ENCODE measurements at regions not wholly inside any gene's neighbourhood (a gene's known extent, or its start where the extent isn't known, plus 50 kb on each side); places are given as distances from the start of the nearest gene placed in this dataset.

DNA sequence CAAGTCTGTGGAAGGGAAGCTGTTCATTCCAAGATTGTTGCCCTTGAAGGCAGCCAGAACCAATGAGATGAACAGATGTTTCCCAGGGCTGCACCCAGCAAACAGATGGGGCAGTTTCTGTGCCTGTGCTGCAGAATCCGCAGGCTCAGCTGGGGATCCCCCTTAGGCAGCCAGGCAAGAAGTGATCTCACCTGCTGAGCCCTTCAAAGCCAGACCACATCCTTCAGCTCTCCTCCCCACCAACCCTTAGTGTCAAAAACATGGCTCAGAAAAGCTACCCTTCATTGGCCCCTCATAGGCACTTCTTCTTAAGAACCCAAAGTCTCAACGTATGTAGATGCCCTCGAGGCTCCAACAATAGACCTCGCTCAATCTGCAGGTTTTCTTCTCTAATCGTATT lies 626.7 kb downstream of the CCDC171 start:
- DNase-seq = no peak

DNA sequence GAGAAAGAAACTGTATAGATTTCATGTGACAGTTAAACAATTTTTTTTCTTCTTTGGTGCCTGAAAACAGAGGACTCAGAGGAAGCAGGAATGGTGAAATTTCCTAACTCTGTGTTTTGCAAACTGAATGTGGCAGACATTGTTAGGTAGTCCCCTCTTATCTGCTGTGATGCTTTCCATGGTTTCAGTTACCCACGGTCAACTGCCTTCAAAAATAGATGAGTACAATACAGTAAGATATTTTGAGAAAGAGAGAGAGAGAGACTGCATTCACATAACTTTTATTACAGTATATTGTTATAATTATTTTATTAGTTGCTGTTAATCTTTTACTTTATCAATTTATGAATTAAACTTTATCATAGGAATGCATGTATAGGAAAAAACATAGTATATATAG lies 627.2 kb downstream of the CCDC171 start:
- intact Hi-C loops (cut with DNase I) = no loop called here
- Histone ChIP-seq H3K27ac (no peak overlapping the region), H3K4me1 (ENCODE audit: insufficient read depth) (no peaks in the 10 kb centered on the region), H3K36me3 (no peaks in the 10 kb centered on the region), H3K9me3 (no peaks in the 10 kb centered on the region), H3K4me3 (no peak overlapping the region), H3K27me3 (no peaks in the 10 kb centered on the region)
- 74 to 82% (median 77%) methylated on average over 1 of the region's 1 CpG for WGBS, 3 donors
- DNase-seq = no peak
- TF ChIP-seq EP300 (IDR thresholded peaks at IDR 0.05) (no peak), POLR2A (IDR thresholded peaks at IDR 0.05) (no peak)
- TF ChIP-seq, protein P1, sequence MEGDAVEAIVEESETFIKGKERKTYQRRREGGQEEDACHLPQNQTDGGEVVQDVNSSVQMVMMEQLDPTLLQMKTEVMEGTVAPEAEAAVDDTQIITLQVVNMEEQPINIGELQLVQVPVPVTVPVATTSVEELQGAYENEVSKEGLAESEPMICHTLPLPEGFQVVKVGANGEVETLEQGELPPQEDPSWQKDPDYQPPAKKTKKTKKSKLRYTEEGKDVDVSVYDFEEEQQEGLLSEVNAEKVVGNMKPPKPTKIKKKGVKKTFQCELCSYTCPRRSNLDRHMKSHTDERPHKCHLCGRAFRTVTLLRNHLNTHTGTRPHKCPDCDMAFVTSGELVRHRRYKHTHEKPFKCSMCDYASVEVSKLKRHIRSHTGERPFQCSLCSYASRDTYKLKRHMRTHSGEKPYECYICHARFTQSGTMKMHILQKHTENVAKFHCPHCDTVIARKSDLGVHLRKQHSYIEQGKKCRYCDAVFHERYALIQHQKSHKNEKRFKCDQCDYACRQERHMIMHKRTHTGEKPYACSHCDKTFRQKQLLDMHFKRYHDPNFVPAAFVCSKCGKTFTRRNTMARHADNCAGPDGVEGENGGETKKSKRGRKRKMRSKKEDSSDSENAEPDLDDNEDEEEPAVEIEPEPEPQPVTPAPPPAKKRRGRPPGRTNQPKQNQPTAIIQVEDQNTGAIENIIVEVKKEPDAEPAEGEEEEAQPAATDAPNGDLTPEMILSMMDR (IDR thresholded peaks at IDR 0.05) = no peak

More for the DNA sequence above, 626.7 kb downstream of the CCDC171 start:
- no peaks in the 10 kb centered on the region for H3K9me3 ChIP-seq
- H3K27me3 ChIP-seq = no peaks in the 10 kb centered on the region
- intact Hi-C loops (cut with DNase I) = no loop called here
- TF ChIP-seq, protein P1 (IDR thresholded peaks at IDR 0.05) = no peak
- TF ChIP-seq EP300 (IDR thresholded peaks at IDR 0.05) (no peak), POLR2A (IDR thresholded peaks at IDR 0.05) (no peak)
- no peak overlapping the region for H3K4me3 ChIP-seq
- H3K27ac ChIP-seq = no peak overlapping the region
- H3K36me3 ChIP-seq = no peaks in the 10 kb centered on the region
- H3K4me1 ChIP-seq (ENCODE audit: insufficient read depth) = no peaks in the 10 kb centered on the region
- WGBS, 3 donors = 92 to 97% (median 96%) methylated on average over 5 of the region's 5 CpGs

DNA sequence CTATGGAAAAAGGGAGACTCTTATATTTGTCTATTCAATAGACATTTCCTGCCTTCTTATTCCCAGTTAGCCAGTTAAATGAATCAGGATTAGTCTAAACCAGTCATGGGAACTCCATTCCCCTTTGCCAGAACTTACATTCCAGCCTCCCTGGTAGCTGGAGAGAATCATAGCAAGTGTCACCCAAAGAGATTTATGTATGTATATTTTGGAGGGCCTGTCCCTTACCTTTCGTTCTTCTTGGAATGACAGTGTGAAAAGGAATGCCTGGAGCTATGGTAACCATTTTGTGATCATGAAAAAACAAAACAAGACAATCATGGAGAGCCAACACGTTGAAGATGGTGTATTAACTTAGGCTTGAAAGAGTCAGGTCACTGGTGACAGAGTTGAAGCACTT lies 627.7 kb downstream of the CCDC171 start:
- no peak for DNase-seq
- Histone ChIP-seq H3K4me1 (ENCODE audit: insufficient read depth) (no peaks in the 10 kb centered on the region), H3K4me3 (no peak overlapping the region), H3K9me3 (no peaks in the 10 kb centered on the region), H3K36me3 (no peaks in the 10 kb centered on the region), H3K27me3 (no peaks in the 10 kb centered on the region), H3K27ac (no peak overlapping the region)
- 30 to 43% (median 38%) methylated on average over 2 of the region's 2 CpGs for WGBS, 3 donors
- TF ChIP-seq POLR2A (IDR thresholded peaks at IDR 0.05) = no peak
- intact Hi-C loops (cut with DNase I) = no loop called here

DNA sequence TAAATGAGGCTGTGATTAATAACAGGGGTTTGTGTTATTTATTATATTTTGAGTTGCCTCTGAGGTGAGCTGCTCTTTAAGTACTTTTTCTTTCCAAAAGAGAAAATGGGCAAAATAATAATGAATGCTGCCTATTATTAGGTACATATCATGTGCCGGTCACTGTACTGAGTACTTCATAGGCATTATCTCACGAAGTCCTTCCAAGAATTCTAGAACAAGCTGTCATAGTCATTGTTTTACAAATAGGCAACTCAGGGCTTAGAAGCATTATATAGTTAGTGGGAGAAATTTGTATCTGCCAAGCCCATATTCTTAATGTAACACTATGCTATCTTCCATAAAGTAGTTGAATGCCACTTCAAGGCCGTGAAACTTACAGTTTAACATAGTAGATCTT lies 628.7 kb downstream of the CCDC171 start:
- 62 to 78% (median 70%) methylated on average over 3 of the region's 3 CpGs for WGBS, 3 donors
- H3K27ac ChIP-seq = no peak overlapping the region

DNA sequence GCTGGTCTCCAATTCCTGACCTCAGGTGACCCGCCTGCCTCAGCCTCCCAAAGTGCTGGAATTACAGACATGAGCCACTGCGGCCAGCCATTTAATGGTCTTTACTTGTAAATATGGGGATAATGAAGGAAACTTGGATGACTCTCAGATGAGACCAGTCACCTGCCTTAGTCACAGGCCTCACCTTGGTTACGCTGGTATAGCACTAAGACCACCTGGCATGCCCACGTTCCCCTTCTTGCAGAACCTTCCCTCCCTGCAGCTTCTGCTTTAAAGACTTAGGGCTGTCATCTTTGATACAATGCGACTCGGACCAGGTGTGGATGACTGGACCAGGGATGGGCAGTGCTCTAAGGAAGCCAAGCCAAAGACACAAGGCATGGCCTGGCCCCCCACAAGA lies 629.9 kb downstream of the CCDC171 start:
- Histone ChIP-seq H3K36me3 (no peaks in the 10 kb centered on the region), H3K27me3 (no peaks in the 10 kb centered on the region), H3K9me3 (no peaks in the 10 kb centered on the region), H3K27ac (no peak overlapping the region), H3K4me1 (ENCODE audit: insufficient read depth) (no peaks in the 10 kb centered on the region), H3K4me3 (no peak overlapping the region)
- 97 to 100% (median 99%) methylated on average over 6 of the region's 6 CpGs for WGBS, 3 donors
- intact Hi-C loops (cut with DNase I) = no loop called here
- no peak for DNase-seq
- TF ChIP-seq, protein P1 (IDR thresholded peaks at IDR 0.05) = no peak
- TF ChIP-seq POLR2A (IDR thresholded peaks at IDR 0.05) (no peak), EP300 (IDR thresholded peaks at IDR 0.05) (no peak)

More for the DNA sequence above, 628.7 kb downstream of the CCDC171 start:
- H3K9me3 ChIP-seq = no peaks in the 10 kb centered on the region
- TF ChIP-seq POLR2A (IDR thresholded peaks at IDR 0.05) (no peak), EP300 (IDR thresholded peaks at IDR 0.05) (no peak)
- TF ChIP-seq, protein P1 (IDR thresholded peaks at IDR 0.05) = no peak
- H3K4me3 ChIP-seq = no peak overlapping the region
- no peaks in the 10 kb centered on the region for H3K27me3 ChIP-seq
- H3K36me3 ChIP-seq = no peaks in the 10 kb centered on the region
- intact Hi-C loops (cut with DNase I) = no loop called here
- no peaks in the 10 kb centered on the region for H3K4me1 ChIP-seq (ENCODE audit: insufficient read depth)
- no peak for DNase-seq

Measured in ovary (tissue), 7 donors.